GM12878 (cell line): ENCODE measurements at regions not wholly inside any gene's neighbourhood (a gene's known extent, or its start where the extent isn't known, plus 50 kb on each side); places are given as distances from the start of the nearest gene placed in this dataset.

Experiments
- ATAC-seq: fragments of 200-7000 bp; cut with Tn5 transposase; 3 replicates; pipeline ENCODE4 v1.9.1; 2020; ENCODE audit warnings: mild to moderate bottlenecking, moderate library complexity
- BruUV-seq: library from RNA; stranded (reverse); fragments of 400-500 nt; replicated peaks from 2 replicates; lab custom pipeline; 2021; lab: Mats Ljungman, UMichigan
- CTCF ChIA-PET: fragments of 300-600 bp; sonication (Branson Sonifier 250); formaldehyde crosslinking; extraction: SDS; loops from one replicate; lab custom pipeline; 2021; ENCODE audit warnings: inconsistent platforms; lab: Yijun Ruan, JAX
- POLR2A ChIA-PET: fragments of 350-600 bp; formaldehyde crosslinking; extraction: SDS; loops from one replicate; lab custom pipeline; 2021; ENCODE audit warnings: inconsistent platforms; lab: Charles Lee
- RAD21 ChIA-PET: fragments of 300-600 bp; sonication (Branson Sonifier 250); formaldehyde crosslinking; loops from one replicate; lab custom pipeline; 2023; ENCODE audit warnings: antibody characterized with exemption; ENCODE audit not compliant: unreplicated experiment; lab: Charles Lee
- SMC1A ChIA-PET: fragments of 300-600 bp; sonication (Branson Sonifier 250); formaldehyde crosslinking; loops from one replicate; lab custom pipeline; 2023; ENCODE audit not compliant: unreplicated experiment, uncharacterized antibody; lab: Charles Lee
- DNase-seq: peaks from one replicate; pipeline ENCODE4 v3.0.0-alpha.2; 2011; ENCODE audit warnings: low read depth, low spot score
- FAIRE-seq: peaks from 3 replicates; lab custom pipeline; 2011; peaks lifted over from hg19 to GRCh38; lab: Jason Lieb, UNC
- H2AFZ ChIP-seq: 2 replicates; pipeline ENCODE4 v1.6.0; 2011; ENCODE audit warnings: low read depth, low read length, control low read depth; ENCODE audit not compliant: control insufficient read depth
- H3K27ac ChIP-seq: 2 replicates; pipeline ENCODE4 v1.5.1; 2011; ENCODE audit warnings: control low read depth; ENCODE audit not compliant: control insufficient read depth, insufficient read depth
- H3K27me3 ChIP-seq, 2 experiments: replicated peaks in 1 of 2; 2 replicates each; pipeline versions ENCODE4 v1.6.0 to v1.6.1; 2011; ENCODE audit warnings: low read length in 1 of 2; ENCODE audit not compliant: control insufficient read depth in 2 of 2, insufficient read depth in 2 of 2
- H3K36me3 ChIP-seq, 2 experiments: 2 replicates each; pipeline ENCODE4 v1.5.1; 2011; ENCODE audit warnings: low read length in 1 of 2; ENCODE audit not compliant: control insufficient read depth in 2 of 2, insufficient read depth in 2 of 2
- H3K4me1 ChIP-seq: 2 replicates; pipeline ENCODE4 v1.6.1; 2011; ENCODE audit warnings: mild to moderate bottlenecking, low read length, moderate library complexity, mixed read lengths; ENCODE audit not compliant: control insufficient read depth, insufficient read depth
- H3K4me2 ChIP-seq: 2 replicates; pipeline ENCODE4 v1.6.0; 2011; ENCODE audit warnings: control low read depth; ENCODE audit not compliant: control insufficient read depth, insufficient read depth
- H3K4me3 ChIP-seq: fragments of 200-600 bp; sonication (generic); 2 replicates; pipeline ENCODE4 v1.5.1; 2016
- H3K79me2 ChIP-seq: 2 replicates; pipeline ENCODE4 v1.6.0; 2011; ENCODE audit warnings: low read length; ENCODE audit not compliant: control insufficient read depth, insufficient read depth
- H3K9ac ChIP-seq: 2 replicates; pipeline ENCODE4 v1.8.0; 2011; ENCODE audit warnings: low read length, control low read depth, mixed read lengths; ENCODE audit not compliant: control insufficient read depth, insufficient read depth
- H3K9me3 ChIP-seq: replicated peaks from 3 replicates; pipeline ENCODE4 v1.5.1; 2011; ENCODE audit warnings: mild to moderate bottlenecking, low read length; ENCODE audit not compliant: control insufficient read depth, insufficient read depth
- H4K20me1 ChIP-seq: 2 replicates; pipeline ENCODE4 v1.6.0; 2011; ENCODE audit not compliant: control insufficient read depth, insufficient read depth
- EED ChIP-seq: sonication (generic); IDR thresholded peaks from 2 replicates; pipeline ENCODE4 v1.6.1; 2016; ENCODE audit warnings: antibody characterized with exemption, low read depth
- FOXK2 ChIP-seq: fragments of 450-650 bp; IDR thresholded peaks from 2 replicates; pipeline ENCODE4 v1.6.1; 2017; ENCODE audit warnings: mild to moderate bottlenecking, moderate library complexity
- HDGF ChIP-seq: fragments of 450-650 bp; IDR thresholded peaks from 2 replicates; pipeline ENCODE4 v1.6.1; 2016; ENCODE audit warnings: antibody characterized with exemption
- NR2C2 ChIP-seq: IDR thresholded peaks from 2 replicates; pipeline ENCODE4 v1.6.1; 2011; ENCODE audit warnings: borderline replicate concordance, low read depth; ENCODE audit not compliant: control insufficient read depth, insufficient read length
- RAD21 ChIP-seq: IDR thresholded peaks from 2 replicates; pipeline ENCODE4 v1.6.1; 2011; ENCODE audit warnings: mild to moderate bottlenecking, low read depth, low read length, moderate library complexity; ENCODE audit not compliant: insufficient read depth
- SIN3A ChIP-seq: IDR thresholded peaks from 2 replicates; pipeline ENCODE4 v1.6.1; 2012; ENCODE audit warnings: low read depth, low read length, improper control_type of control experiment
- SMAD1 ChIP-seq: fragments of 450-650 bp; IDR thresholded peaks from 2 replicates; pipeline ENCODE4 v1.6.1; 2018; ENCODE audit warnings: mild to moderate bottlenecking, low read depth; ENCODE audit not compliant: partially characterized antibody
- SUPT20H ChIP-seq: IDR thresholded peaks from 2 replicates; pipeline ENCODE4 v1.6.1; 2011; ENCODE audit warnings: low read depth, mild to moderate bottlenecking, low read length, moderate library complexity, borderline replicate concordance; ENCODE audit not compliant: control insufficient read depth
- YBX1 ChIP-seq: fragments of 450-650 bp; IDR thresholded peaks from 2 replicates; pipeline ENCODE4 v1.6.1; 2016; ENCODE audit warnings: antibody characterized with exemption
- WGBS: methylation state at CpG from one replicate; pipeline ENCODE4 v1.1.6; 2016; ENCODE audit warnings: low lambda C conversion rate; ENCODE audit not compliant: insufficient replicate concordance, insufficient coverage; ENCODE audit errors: missing lambda C conversion rate; 5-methylcytosine and 5-hydroxymethylcytosine counted together
- in situ Hi-C: fragments of 300-500 bp; cut with MboI; formaldehyde crosslinking; loops from 9 replicates; pipeline ENCODE4 v1.14.3; 2018; ENCODE audit warnings: mixed read lengths
- intact Hi-C: fragments of 100-400 bp; cut with micrococcal nuclease; formaldehyde crosslinking; loops from one replicate; pipeline ENCODE4 v1.14.2; 2022; ENCODE audit not compliant: unreplicated experiment
- TF ChIP-seq, protein P1 (sequence below): fragments of 150-350 bp; IDR thresholded peaks from 2 replicates; pipeline ENCODE4 v1.6.1; 2014; ENCODE audit warnings: mild to moderate bottlenecking, low read depth, low read length
- TF ChIP-seq, protein P2 (sequence below): fragments of 450-650 bp; IDR thresholded peaks from 2 replicates; pipeline ENCODE4 v1.6.1; 2017; ENCODE audit warnings: mild to moderate bottlenecking
- TF ChIP-seq, protein P3 (sequence below): IDR thresholded peaks from 2 replicates; pipeline ENCODE4 v1.6.1; 2012; ENCODE audit warnings: improper control_type of control experiment, low read depth, low read length; ENCODE audit not compliant: insufficient replicate concordance
- TF ChIP-seq, protein P4 (sequence below): fragments of 450-650 bp; formaldehyde crosslinking; IDR thresholded peaks from 2 replicates; pipeline ENCODE4 v1.5.0; 2022; ENCODE audit warnings: mild to moderate bottlenecking, missing genetic modification characterization

DNA sequence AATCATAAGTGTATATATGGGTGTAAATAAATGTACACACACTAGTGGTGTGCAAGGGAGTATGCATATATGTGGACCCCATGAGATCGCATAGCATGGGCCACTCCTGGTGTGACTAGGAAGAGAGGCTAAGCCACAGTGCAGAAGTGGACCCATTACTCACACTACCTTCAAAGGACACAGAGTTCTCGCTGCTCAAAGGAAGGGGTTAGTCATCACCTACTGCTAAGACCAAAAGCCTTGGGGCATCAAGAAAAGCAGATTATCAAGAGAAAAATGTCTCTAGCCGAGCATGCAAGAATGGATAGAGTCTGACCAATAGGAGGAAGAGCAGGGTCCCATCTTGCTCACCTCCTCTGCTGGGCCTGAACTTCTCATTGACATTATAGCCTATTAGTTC, 195.5 kb downstream of the MAFB start:
- SMC1A ChIA-PET = no interaction called here
- RAD21 ChIA-PET = no interaction called here
- in situ Hi-C loops = no loop called here
- H3K4me3 ChIP-seq = no peak overlapping the region
- H2AFZ ChIP-seq = no peak overlapping the region
- BruUV-seq = no TSS peak
- ATAC-seq = no peak
- intact Hi-C loops = no loop called here
- H4K20me1 ChIP-seq = no peaks in the 10 kb centered on the region
- H3K9me3 ChIP-seq = no peaks in the 10 kb centered on the region
- no peaks in the 10 kb centered on the region; a peak in 1 of 4 replicates for H3K27me3 ChIP-seq
- no peak overlapping the region for H3K9ac ChIP-seq
- POLR2A ChIA-PET = no interaction called here
- DNase-seq = no peak
- WGBS = 31% methylated on average over 3 of the region's 3 CpGs
- H3K79me2 ChIP-seq = no peaks in the 10 kb centered on the region
- peaks cover 6% of the 10 kb centered on the region for H3K4me1 ChIP-seq
- no peak overlapping the region for H3K27ac ChIP-seq
- no peak for FAIRE-seq
- CTCF ChIA-PET = interaction anchor here (0.7 kb wide), 1 partner anchor 1216 kb away, joined by 3 read pairs; no protein-coding TSS in a partner anchor
- TF ChIP-seq YBX1 (no peak), NR2C2 (no peak), SMAD1 (no peak), EED (no peak), SUPT20H (no peak), HDGF (no peak), RAD21 (no peak), SIN3A (no peak), FOXK2 (no peak)
- TF ChIP-seq, protein P1, sequence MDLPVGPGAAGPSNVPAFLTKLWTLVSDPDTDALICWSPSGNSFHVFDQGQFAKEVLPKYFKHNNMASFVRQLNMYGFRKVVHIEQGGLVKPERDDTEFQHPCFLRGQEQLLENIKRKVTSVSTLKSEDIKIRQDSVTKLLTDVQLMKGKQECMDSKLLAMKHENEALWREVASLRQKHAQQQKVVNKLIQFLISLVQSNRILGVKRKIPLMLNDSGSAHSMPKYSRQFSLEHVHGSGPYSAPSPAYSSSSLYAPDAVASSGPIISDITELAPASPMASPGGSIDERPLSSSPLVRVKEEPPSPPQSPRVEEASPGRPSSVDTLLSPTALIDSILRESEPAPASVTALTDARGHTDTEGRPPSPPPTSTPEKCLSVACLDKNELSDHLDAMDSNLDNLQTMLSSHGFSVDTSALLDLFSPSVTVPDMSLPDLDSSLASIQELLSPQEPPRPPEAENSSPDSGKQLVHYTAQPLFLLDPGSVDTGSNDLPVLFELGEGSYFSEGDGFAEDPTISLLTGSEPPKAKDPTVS = no peak
- TF ChIP-seq, protein P2, sequence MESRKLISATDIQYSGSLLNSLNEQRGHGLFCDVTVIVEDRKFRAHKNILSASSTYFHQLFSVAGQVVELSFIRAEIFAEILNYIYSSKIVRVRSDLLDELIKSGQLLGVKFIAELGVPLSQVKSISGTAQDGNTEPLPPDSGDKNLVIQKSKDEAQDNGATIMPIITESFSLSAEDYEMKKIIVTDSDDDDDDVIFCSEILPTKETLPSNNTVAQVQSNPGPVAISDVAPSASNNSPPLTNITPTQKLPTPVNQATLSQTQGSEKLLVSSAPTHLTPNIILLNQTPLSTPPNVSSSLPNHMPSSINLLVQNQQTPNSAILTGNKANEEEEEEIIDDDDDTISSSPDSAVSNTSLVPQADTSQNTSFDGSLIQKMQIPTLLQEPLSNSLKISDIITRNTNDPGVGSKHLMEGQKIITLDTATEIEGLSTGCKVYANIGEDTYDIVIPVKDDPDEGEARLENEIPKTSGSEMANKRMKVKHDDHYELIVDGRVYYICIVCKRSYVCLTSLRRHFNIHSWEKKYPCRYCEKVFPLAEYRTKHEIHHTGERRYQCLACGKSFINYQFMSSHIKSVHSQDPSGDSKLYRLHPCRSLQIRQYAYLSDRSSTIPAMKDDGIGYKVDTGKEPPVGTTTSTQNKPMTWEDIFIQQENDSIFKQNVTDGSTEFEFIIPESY = no peak
- TF ChIP-seq, protein P3, sequence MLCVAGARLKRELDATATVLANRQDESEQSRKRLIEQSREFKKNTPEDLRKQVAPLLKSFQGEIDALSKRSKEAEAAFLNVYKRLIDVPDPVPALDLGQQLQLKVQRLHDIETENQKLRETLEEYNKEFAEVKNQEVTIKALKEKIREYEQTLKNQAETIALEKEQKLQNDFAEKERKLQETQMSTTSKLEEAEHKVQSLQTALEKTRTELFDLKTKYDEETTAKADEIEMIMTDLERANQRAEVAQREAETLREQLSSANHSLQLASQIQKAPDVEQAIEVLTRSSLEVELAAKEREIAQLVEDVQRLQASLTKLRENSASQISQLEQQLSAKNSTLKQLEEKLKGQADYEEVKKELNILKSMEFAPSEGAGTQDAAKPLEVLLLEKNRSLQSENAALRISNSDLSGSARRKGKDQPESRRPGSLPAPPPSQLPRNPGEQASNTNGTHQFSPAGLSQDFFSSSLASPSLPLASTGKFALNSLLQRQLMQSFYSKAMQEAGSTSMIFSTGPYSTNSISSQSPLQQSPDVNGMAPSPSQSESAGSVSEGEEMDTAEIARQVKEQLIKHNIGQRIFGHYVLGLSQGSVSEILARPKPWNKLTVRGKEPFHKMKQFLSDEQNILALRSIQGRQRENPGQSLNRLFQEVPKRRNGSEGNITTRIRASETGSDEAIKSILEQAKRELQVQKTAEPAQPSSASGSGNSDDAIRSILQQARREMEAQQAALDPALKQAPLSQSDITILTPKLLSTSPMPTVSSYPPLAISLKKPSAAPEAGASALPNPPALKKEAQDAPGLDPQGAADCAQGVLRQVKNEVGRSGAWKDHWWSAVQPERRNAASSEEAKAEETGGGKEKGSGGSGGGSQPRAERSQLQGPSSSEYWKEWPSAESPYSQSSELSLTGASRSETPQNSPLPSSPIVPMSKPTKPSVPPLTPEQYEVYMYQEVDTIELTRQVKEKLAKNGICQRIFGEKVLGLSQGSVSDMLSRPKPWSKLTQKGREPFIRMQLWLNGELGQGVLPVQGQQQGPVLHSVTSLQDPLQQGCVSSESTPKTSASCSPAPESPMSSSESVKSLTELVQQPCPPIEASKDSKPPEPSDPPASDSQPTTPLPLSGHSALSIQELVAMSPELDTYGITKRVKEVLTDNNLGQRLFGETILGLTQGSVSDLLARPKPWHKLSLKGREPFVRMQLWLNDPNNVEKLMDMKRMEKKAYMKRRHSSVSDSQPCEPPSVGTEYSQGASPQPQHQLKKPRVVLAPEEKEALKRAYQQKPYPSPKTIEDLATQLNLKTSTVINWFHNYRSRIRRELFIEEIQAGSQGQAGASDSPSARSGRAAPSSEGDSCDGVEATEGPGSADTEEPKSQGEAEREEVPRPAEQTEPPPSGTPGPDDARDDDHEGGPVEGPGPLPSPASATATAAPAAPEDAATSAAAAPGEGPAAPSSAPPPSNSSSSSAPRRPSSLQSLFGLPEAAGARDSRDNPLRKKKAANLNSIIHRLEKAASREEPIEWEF = no peak
- TF ChIP-seq, protein P4, sequence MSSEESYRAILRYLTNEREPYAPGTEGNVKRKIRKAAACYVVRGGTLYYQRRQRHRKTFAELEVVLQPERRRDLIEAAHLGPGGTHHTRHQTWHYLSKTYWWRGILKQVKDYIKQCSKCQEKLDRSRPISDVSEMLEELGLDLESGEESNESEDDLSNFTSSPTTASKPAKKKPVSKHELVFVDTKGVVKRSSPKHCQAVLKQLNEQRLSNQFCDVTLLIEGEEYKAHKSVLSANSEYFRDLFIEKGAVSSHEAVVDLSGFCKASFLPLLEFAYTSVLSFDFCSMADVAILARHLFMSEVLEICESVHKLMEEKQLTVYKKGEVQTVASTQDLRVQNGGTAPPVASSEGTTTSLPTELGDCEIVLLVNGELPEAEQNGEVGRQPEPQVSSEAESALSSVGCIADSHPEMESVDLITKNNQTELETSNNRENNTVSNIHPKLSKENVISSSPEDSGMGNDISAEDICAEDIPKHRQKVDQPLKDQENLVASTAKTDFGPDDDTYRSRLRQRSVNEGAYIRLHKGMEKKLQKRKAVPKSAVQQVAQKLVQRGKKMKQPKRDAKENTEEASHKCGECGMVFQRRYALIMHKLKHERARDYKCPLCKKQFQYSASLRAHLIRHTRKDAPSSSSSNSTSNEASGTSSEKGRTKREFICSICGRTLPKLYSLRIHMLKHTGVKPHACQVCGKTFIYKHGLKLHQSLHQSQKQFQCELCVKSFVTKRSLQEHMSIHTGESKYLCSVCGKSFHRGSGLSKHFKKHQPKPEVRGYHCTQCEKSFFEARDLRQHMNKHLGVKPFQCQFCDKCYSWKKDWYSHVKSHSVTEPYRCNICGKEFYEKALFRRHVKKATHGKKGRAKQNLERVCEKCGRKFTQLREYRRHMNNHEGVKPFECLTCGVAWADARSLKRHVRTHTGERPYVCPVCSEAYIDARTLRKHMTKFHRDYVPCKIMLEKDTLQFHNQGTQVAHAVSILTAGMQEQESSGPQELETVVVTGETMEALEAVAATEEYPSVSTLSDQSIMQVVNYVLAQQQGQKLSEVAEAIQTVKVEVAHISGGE (CRISPR knock-in tag) = no peak
- H3K4me2 ChIP-seq = no peak overlapping the region
- H3K36me3 ChIP-seq = no peaks in the 10 kb centered on the region
